Karpas-422 (cell line): ENCODE measurements at regions not wholly inside any gene's neighbourhood (a gene's known extent, or its start where the extent isn't known, plus 50 kb on each side); places are given as distances from the start of the nearest gene placed in this dataset.

ENCODE experiments used
- DNase-seq: peaks from one replicate; pipeline ENCODE4 v3.0.0-alpha.2; 2015
- H2AFZ ChIP-seq: fragments of 200-600 bp; sonication (generic); 2 replicates; pipeline ENCODE4 v1.6.1; 2014; ENCODE audit warnings: antibody characterized with exemption, low read length, mixed read lengths
- H3K27ac ChIP-seq: fragments of 200-600 bp; sonication (generic); 2 replicates; pipeline ENCODE4 v1.5.1; 2014; ENCODE audit warnings: mild to moderate bottlenecking, low read length, moderate library complexity
- H3K27me3 ChIP-seq: fragments of 200-600 bp; sonication (generic); 2 replicates; pipeline ENCODE4 v1.6.1; 2014; ENCODE audit warnings: low read length, mixed read lengths
- H3K36me3 ChIP-seq: fragments of 200-600 bp; sonication (generic); 2 replicates; pipeline ENCODE4 v1.6.1; 2014; ENCODE audit warnings: low read length, mixed read lengths; ENCODE audit not compliant: insufficient read depth
- H3K4me1 ChIP-seq: fragments of 200-600 bp; sonication (generic); 2 replicates; pipeline ENCODE4 v1.6.1; 2014; ENCODE audit warnings: mild to moderate bottlenecking, low read length, mixed read lengths
- H3K4me2 ChIP-seq: fragments of 200-600 bp; sonication (generic); 2 replicates; pipeline ENCODE4 v1.6.1; 2014; ENCODE audit warnings: low read length, low read depth, mild to moderate bottlenecking; ENCODE audit not compliant: poor library complexity, severe bottlenecking
- H3K4me3 ChIP-seq: fragments of 200-600 bp; sonication (generic); 2 replicates; pipeline ENCODE4 v1.5.1; 2014; ENCODE audit warnings: mild to moderate bottlenecking, antibody characterized with exemption, low read length, mixed read lengths
- H3K79me2 ChIP-seq: fragments of 200-600 bp; sonication (generic); 2 replicates; pipeline ENCODE4 v1.6.1; 2014; ENCODE audit warnings: mild to moderate bottlenecking, low read length, mixed read lengths
- H3K9ac ChIP-seq: fragments of 200-600 bp; sonication (generic); 2 replicates; pipeline ENCODE4 v1.6.0; 2014; ENCODE audit warnings: low read length
- H3K9me2 ChIP-seq: fragments of 200-600 bp; sonication (generic), shearing (Covaris generic); replicated peaks from 2 replicates; pipeline ENCODE4 v1.6.0; 2014; ENCODE audit warnings: mild to moderate bottlenecking, low read length, moderate library complexity; ENCODE audit not compliant: insufficient read depth
- H3K9me3 ChIP-seq: fragments of 300-700, 200-600 bp; sonication (generic); 2 replicates; pipeline ENCODE4 v1.6.1; 2014; ENCODE audit warnings: low read length, mixed read lengths
- H4K20me1 ChIP-seq: fragments of 200-600 bp; sonication (generic); 2 replicates; pipeline ENCODE4 v1.6.1; 2014; ENCODE audit warnings: mild to moderate bottlenecking, antibody characterized with exemption, low read length, low read depth; ENCODE audit not compliant: insufficient read depth

GRCh38 chr5:85476617-85477016 is 1091.9 kb upstream of the EDIL3 start:
- no peak overlapping the region for H3K27ac ChIP-seq
- 0 out of 2 replicates have a peak, but pooled peaks cover under 1% of the 10 kb centered on the region for H3K9me2 ChIP-seq
- peaks cover 14% of the 10 kb centered on the region for H3K9me3 ChIP-seq
- H3K4me1 ChIP-seq = no peaks in the 10 kb centered on the region
- H3K9ac ChIP-seq = no peak overlapping the region
- H3K4me2 ChIP-seq = no peak overlapping the region
- no peaks in the 10 kb centered on the region for H3K27me3 ChIP-seq
- no peaks in the 10 kb centered on the region for H3K36me3 ChIP-seq
- H2AFZ ChIP-seq = no peak overlapping the region
- no peak overlapping the region for H3K4me3 ChIP-seq
- no peak for DNase-seq
- no peaks in the 10 kb centered on the region for H3K79me2 ChIP-seq
- no peaks in the 10 kb centered on the region for H4K20me1 ChIP-seq

DNA sequence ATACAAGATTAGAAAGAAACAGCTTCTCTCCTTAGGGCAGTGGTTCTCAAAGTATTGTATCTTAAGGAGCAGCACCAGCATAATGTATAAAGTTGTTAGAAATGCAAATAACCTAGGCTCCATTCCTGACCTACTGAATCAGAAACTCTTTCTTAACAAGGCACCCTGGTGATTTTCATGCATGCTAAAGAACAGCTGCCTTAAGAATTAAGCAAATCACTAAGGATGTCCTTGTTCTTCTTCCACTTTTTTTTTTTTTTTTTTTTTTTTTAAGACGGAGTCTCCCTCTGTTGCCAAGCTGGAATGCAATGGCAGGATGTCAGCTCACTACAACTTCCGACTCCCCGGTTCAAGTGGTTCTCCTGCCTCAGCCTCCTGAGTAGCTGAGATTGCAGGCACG is 1095.2 kb upstream of the EDIL3 start:
- no peak for DNase-seq
- Histone ChIP-seq H3K9me3 (peaks cover 21% of the 10 kb centered on the region), H3K79me2 (no peaks in the 10 kb centered on the region), H4K20me1 (no peaks in the 10 kb centered on the region), H3K4me1 (no peaks in the 10 kb centered on the region), H3K4me2 (no peak overlapping the region), H3K27me3 (no peaks in the 10 kb centered on the region), H3K9me2 (0 out of 2 replicates have a peak, but pooled peaks cover 3% of the 10 kb centered on the region), H3K27ac (no peak overlapping the region), H2AFZ (no peak overlapping the region), H3K36me3 (no peaks in the 10 kb centered on the region), H3K4me3 (no peak overlapping the region), H3K9ac (no peak overlapping the region)

DNA sequence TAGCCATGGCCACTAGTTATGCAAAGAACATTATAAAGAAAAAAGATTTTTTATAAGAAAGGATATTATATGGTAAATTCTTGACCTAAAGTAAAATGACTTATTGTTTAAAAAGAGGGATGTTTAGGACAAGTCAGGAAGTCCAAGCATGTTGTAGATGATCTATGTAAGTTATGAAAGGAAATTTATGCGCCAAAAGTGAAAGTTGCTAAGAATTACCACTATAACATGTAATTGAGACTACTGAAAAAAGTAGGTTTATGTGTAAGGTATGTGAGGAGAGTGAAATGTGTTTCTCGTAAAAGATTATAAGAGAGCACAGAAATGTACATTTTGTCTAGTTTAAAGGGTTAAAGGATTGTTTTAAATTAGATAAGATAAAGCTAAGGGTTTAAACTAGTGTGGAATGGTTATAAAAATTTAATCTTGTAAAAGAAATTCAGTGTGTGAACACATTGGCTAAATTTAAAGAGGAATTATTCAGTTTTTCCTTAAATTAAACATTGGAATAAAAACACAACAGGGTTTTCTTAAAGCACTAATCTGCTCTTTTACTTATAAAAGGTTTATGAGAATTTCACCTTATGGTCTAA is 1100.4 kb upstream of the EDIL3 start:
- 0 out of 2 replicates have a peak, but pooled peaks cover 3% of the 10 kb centered on the region for H3K9me2 ChIP-seq
- no peaks in the 10 kb centered on the region for H4K20me1 ChIP-seq
- no peak overlapping the region for H3K4me3 ChIP-seq
- peaks cover 28% of the 10 kb centered on the region for H3K9me3 ChIP-seq
- H3K4me2 ChIP-seq = no peak overlapping the region
- no peaks in the 10 kb centered on the region for H3K79me2 ChIP-seq
- H3K9ac ChIP-seq = no peak overlapping the region
- no peaks in the 10 kb centered on the region for H3K27me3 ChIP-seq
- H3K4me1 ChIP-seq = no peaks in the 10 kb centered on the region
- no peaks in the 10 kb centered on the region for H3K36me3 ChIP-seq
- H2AFZ ChIP-seq = no peak overlapping the region
- no peak overlapping the region for H3K27ac ChIP-seq
- DNase-seq = no peak

DNA sequence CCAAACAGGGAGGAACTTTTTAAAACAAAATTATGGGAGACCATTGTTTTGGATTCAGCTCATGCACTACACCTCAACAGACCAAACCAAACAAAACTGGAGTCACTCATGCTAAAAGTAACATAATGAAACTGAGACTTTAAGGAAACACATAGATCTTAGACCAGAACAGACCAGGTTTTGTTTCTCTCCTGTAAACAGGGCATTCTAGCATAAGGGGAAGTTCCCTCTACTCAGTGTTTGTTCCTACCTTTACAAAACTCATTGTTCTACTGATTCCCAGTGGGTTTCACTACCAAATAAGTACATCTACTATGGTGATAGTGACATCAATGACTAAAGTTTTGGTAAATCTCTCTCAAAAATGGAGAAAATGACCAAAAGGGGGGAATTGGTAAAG is 1103.6 kb upstream of the EDIL3 start:
- DNase-seq = no peak
- H4K20me1 ChIP-seq = no peaks in the 10 kb centered on the region
- H3K9me3 ChIP-seq = peaks cover 30% of the 10 kb centered on the region
- H3K36me3 ChIP-seq = no peaks in the 10 kb centered on the region
- H2AFZ ChIP-seq = no peak overlapping the region
- H3K4me1 ChIP-seq = no peaks in the 10 kb centered on the region
- no peaks in the 10 kb centered on the region for H3K9me2 ChIP-seq
- no peak overlapping the region for H3K4me3 ChIP-seq
- H3K79me2 ChIP-seq = no peaks in the 10 kb centered on the region
- H3K9ac ChIP-seq = no peak overlapping the region
- H3K27ac ChIP-seq = no peak overlapping the region
- no peaks in the 10 kb centered on the region for H3K27me3 ChIP-seq
- no peak overlapping the region for H3K4me2 ChIP-seq

GRCh38 chr5:85500869-85501268 is 1116.2 kb upstream of the EDIL3 start:
- H2AFZ ChIP-seq = no peak overlapping the region
- no peaks in the 10 kb centered on the region for H3K36me3 ChIP-seq
- H4K20me1 ChIP-seq = no peaks in the 10 kb centered on the region
- H3K79me2 ChIP-seq = no peaks in the 10 kb centered on the region
- H3K27me3 ChIP-seq = no peaks in the 10 kb centered on the region
- H3K4me2 ChIP-seq = no peak overlapping the region
- DNase-seq = no peak
- H3K9me3 ChIP-seq = peaks cover 24% of the 10 kb centered on the region
- no peak overlapping the region for H3K27ac ChIP-seq
- H3K9me2 ChIP-seq = no peaks in the 10 kb centered on the region
- H3K4me1 ChIP-seq = no peaks in the 10 kb centered on the region
- H3K9ac ChIP-seq = no peak overlapping the region
- H3K4me3 ChIP-seq = no peak overlapping the region

GRCh38 chr5:85512896-85513295 is 1104.8 kb upstream of the COX7C start:
- Histone ChIP-seq H2AFZ (no peak overlapping the region), H3K36me3 (no peaks in the 10 kb centered on the region), H3K27ac (no peak overlapping the region), H3K27me3 (no peaks in the 10 kb centered on the region), H3K79me2 (no peaks in the 10 kb centered on the region), H3K4me2 (no peak overlapping the region), H3K9me2 (no peaks in the 10 kb centered on the region), H4K20me1 (no peaks in the 10 kb centered on the region), H3K4me1 (no peaks in the 10 kb centered on the region), H3K4me3 (no peak overlapping the region), H3K9me3 (peaks cover 31% of the 10 kb centered on the region), H3K9ac (no peak overlapping the region)
- no peak for DNase-seq

DNA sequence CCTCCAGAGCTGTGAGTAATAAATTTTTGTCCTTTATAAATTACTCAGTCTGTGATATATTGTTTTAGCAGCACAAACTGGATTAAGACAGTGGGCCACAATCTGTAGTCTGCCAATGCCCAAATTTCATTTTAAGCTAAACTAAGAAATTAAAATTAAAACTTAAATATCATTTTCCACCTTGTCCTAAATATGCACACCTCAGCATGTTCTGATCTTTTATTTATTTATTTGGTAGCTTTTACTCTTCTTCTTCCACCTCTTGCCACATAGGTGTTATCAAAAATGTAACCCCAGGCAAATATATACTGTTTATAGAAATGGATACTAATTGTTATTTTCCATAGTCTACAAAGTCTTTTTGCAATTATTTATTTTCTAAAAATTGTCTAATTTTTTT is 1102.2 kb upstream of the COX7C start:
- Histone ChIP-seq H3K4me2 (no peak overlapping the region), H3K4me1 (no peaks in the 10 kb centered on the region), H2AFZ (no peak overlapping the region), H3K9me3 (peaks cover 41% of the 10 kb centered on the region), H3K79me2 (no peaks in the 10 kb centered on the region), H3K27me3 (no peaks in the 10 kb centered on the region), H3K4me3 (no peak overlapping the region), H3K27ac (no peak overlapping the region), H3K36me3 (no peaks in the 10 kb centered on the region), H4K20me1 (no peaks in the 10 kb centered on the region), H3K9ac (no peak overlapping the region), H3K9me2 (no peaks in the 10 kb centered on the region)
- DNase-seq = no peak

DNA sequence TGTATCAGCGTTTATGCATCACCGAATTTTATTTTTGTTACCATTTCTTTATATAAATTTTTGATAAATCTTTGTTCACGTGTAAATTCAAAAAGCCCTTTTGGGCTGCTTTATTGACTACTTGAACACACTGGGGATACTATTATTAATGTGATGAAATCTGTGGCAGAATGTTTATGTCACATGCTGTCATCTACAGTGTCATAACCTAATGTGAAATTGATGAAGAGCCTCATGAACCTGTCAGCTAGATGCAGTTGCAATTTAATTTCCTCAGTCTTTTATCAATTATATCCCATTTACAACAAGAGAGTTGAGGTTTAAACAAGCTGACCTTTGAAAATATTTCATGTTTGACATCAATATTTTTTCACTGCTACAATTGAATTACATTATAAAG is 1100.4 kb upstream of the COX7C start:
- Histone ChIP-seq H3K36me3 (no peaks in the 10 kb centered on the region), H3K9me2 (no peaks in the 10 kb centered on the region), H3K4me2 (no peak overlapping the region), H3K27ac (no peak overlapping the region), H3K27me3 (no peaks in the 10 kb centered on the region), H4K20me1 (no peaks in the 10 kb centered on the region), H3K9ac (no peak overlapping the region), H3K79me2 (no peaks in the 10 kb centered on the region), H3K9me3 (peaks cover 39% of the 10 kb centered on the region), H2AFZ (no peak overlapping the region), H3K4me1 (no peaks in the 10 kb centered on the region), H3K4me3 (no peak overlapping the region)
- no peak for DNase-seq
